Lower leg skin (tissue), 4 donors: ENCODE measurements at regions not wholly inside any gene's neighbourhood (a gene's known extent, or its start where the extent isn't known, plus 50 kb on each side); places are given as distances from the start of the nearest gene placed in this dataset.

Experiments
- DNase-seq, 2 donors: peaks; one replicate each; pipeline ENCODE4 v3.0.0-alpha.2; 2019; ENCODE audit warnings: low spot score in 2 of 2
- H3K4me3 ChIP-seq: fragments of 200-600 bp; sonication (generic); 2 replicates; pipeline ENCODE4 v1.5.1; 2017; ENCODE audit warnings: mild to moderate bottlenecking, low read depth; ENCODE audit not compliant: poor library complexity, severe bottlenecking
- CTCF ChIP-seq, 3 donors: fragments of 450-650 bp; IDR thresholded peaks; one replicate each; pipeline ENCODE4 v1.5.1; 2016; ENCODE audit warnings: antibody characterized with exemption in 3 of 3, mild to moderate bottlenecking in 3 of 3, moderate library complexity in 2 of 3
- POLR2A ChIP-seq, 2 donors: fragments of 450-650 bp; IDR thresholded peaks; one replicate each; pipeline ENCODE4 v1.6.1; 2016 to 2017; ENCODE audit warnings: antibody characterized with exemption in 2 of 2, mild to moderate bottlenecking in 1 of 2, moderate library complexity in 1 of 2
- WGBS, 2 donors: methylation state at CpG; one replicate each; pipeline ENCODE4 v1.1.5; 2018; 5-methylcytosine and 5-hydroxymethylcytosine counted together
- intact Hi-C: fragments of 100-400 bp; cut with DNase I; formaldehyde crosslinking; loops from one replicate; pipeline ENCODE4 v1.15.0; 2023; ENCODE audit warnings: low total_unique reads

- no peak for DNase-seq
- 52 to 60% methylated on average over 2 of the region's 2 CpGs for WGBS, 2 donors
- intact Hi-C loops, result no loop called here
- no peak overlapping the region for H3K4me3 ChIP-seq
- no peak for TF ChIP-seq POLR2A (IDR thresholded peaks at IDR 0.05)
- TF ChIP-seq CTCF (IDR thresholded peaks at IDR 0.05), result no peak
Observed at GRCh38 chr2:220320326-220320725, 692.9 kb downstream of the SLC4A3 start.

- no peak for DNase-seq
- no peak for TF ChIP-seq POLR2A (IDR thresholded peaks at IDR 0.05)
- no peak overlapping the region for H3K4me3 ChIP-seq
- intact Hi-C loops, result no loop called here
- WGBS, 2 donors, result 32 to 52% methylated on average over 1 of the region's 1 CpG
Observed at GRCh38 chr2:220332886-220333285, 705.5 kb downstream of the SLC4A3 start.

- H3K4me3 ChIP-seq, result no peak overlapping the region
- intact Hi-C loops, result no loop called here
- TF ChIP-seq CTCF (IDR thresholded peaks at IDR 0.05), result no peak
- no peak for TF ChIP-seq POLR2A (IDR thresholded peaks at IDR 0.05)
- no peak for DNase-seq
Observed at GRCh38 chr2:220334210-220334609, 706.8 kb downstream of the SLC4A3 start.

- TF ChIP-seq CTCF (IDR thresholded peaks at IDR 0.05) (no peak), POLR2A (IDR thresholded peaks at IDR 0.05) (no peak)
- no peak for DNase-seq
- intact Hi-C loops, result no loop called here
- 77 to 78% methylated on average over 4 of the region's 4 CpGs for WGBS, 2 donors
- H3K4me3 ChIP-seq, result no peak overlapping the region
Observed at GRCh38 chr2:220334871-220335590, 707.6 kb downstream of the SLC4A3 start.

GRCh38 chr2:220335591-220335915 is 708.1 kb downstream of the SLC4A3 start:
- no peak for TF ChIP-seq POLR2A (IDR thresholded peaks at IDR 0.05)
- no peak for TF ChIP-seq CTCF (IDR thresholded peaks at IDR 0.05)
- DNase-seq, result no peak
- H3K4me3 ChIP-seq, result no peak overlapping the region
- intact Hi-C loops, result no loop called here
- WGBS, 2 donors, result 78 to 88% methylated on average over 4 of the region's 4 CpGs

GRCh38 chr2:220336771-220337170 is 709.3 kb downstream of the SLC4A3 start:
- DNase-seq, result no peak
- WGBS, 2 donors, result 50 to 54% methylated on average over 2 of the region's 2 CpGs
- TF ChIP-seq CTCF (IDR thresholded peaks at IDR 0.05) (no peak), POLR2A (IDR thresholded peaks at IDR 0.05) (no peak)
- intact Hi-C loops, result no loop called here
- H3K4me3 ChIP-seq, result no peak overlapping the region
